IPS DF 6.9 (cell line): ENCODE measurements at regions not wholly inside any gene's neighbourhood (a gene's known extent, or its start where the extent isn't known, plus 50 kb on each side); places are given as distances from the start of the nearest gene placed in this dataset.

Experiments
- DNase-seq: peaks from one replicate; pipeline ENCODE4 v3.0.0-alpha.2; 2013; ENCODE audit warnings: low read depth, low spot score
- H3K27ac ChIP-seq: one replicate; pipeline ENCODE4 v1.5.1; 2013; ENCODE audit warnings: low read length, control low read depth
- H3K27me3 ChIP-seq: 2 replicates; pipeline ENCODE4 v1.6.1; 2013; ENCODE audit warnings: mild to moderate bottlenecking, low read length; ENCODE audit not compliant: control insufficient read depth, insufficient read depth
- H3K36me3 ChIP-seq: 2 replicates; pipeline ENCODE4 v1.6.1; 2013; ENCODE audit warnings: low read length; ENCODE audit not compliant: control insufficient read depth, insufficient read depth
- H3K4me1 ChIP-seq: 2 replicates; pipeline ENCODE4 v1.6.1; 2013; ENCODE audit warnings: low read length; ENCODE audit not compliant: control insufficient read depth, insufficient read depth
- H3K4me3 ChIP-seq: 2 replicates; pipeline ENCODE4 v1.5.1; 2013; ENCODE audit warnings: mild to moderate bottlenecking, low read length
- H3K9me3 ChIP-seq: 2 replicates; pipeline ENCODE4 v1.6.1; 2013; ENCODE audit warnings: low read length, inconsistent platforms; ENCODE audit not compliant: control insufficient read depth, insufficient read depth
- WGBS: extraction: QIAGEN DNeasy Blood & Tissue Kit; methylation state at CpG from one replicate; pipeline ENCODE4 v1.1.7; 2013; ENCODE audit warnings: mixed read lengths, missing lambda C conversion rate; ENCODE audit not compliant: insufficient read length, insufficient coverage; 5-methylcytosine and 5-hydroxymethylcytosine counted together

DNA sequence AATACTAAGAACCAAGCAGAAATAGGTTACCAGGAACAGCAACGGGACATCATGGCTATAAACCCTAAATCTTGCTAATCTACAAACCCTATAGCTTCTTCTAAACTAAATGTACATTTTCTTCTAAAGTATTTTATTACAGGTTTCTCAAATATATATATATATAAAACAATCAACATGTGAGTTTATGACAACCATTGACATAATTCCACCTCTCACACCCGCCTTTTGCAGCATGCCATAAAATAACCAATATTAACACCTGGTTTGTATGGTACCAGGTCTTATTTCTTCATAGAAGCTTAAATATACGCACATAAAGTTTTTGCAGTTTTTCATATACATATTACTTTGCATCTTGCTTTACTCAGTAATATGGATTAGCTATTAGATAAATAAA lies 955.3 kb upstream of the LCORL start:
- no peak overlapping the region for H3K27ac ChIP-seq
- no peaks in the 10 kb centered on the region for H3K9me3 ChIP-seq
- no peaks in the 10 kb centered on the region for H3K27me3 ChIP-seq
- no CpG with 5 or more reads among the region's 3 CpGs for WGBS
- H3K4me3 ChIP-seq: no peak overlapping the region
- H3K4me1 ChIP-seq: no peaks in the 10 kb centered on the region
- no peak for DNase-seq
- no peaks in the 10 kb centered on the region for H3K36me3 ChIP-seq

DNA sequence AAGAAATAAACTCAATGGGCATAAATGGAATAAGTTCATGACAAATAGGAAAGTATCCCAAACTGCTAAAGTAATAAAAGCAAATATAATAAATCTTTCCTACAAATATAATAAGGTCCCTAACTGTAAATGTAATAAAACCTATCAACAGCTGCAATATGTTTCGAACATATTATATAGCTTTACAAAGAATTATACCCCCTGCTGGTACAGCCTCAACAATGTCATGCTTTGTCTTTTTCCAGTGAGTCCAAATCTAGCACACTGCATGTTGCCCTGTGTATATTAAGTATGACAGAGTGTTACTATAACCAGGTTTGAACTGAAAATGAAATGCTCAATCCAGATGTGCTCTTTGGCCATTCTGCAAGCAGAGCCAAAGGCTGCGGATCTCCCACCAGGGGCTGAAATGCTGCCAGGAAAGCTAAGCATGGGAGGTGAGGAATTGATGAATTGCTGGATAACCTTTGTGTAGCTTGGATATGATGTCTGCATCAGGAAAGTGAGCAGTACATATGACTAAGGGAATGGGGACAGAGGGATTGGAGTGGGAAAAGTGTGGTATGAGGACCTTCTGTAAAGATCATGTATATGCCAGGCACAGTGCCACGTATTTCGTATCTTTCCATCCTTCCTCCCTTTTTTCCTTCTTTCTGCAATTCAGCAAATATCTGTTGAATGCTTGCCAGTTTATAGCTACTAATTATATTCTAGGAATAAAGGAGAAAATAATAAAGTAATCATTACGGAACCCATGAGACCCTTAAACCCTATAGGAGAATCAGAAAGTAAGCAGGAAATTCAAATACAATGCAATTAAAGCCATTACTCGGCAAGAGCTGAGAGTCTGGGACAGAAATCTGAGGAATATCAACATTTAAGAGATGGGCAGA lies 954.6 kb upstream of the LCORL start:
- H3K9me3 ChIP-seq: no peaks in the 10 kb centered on the region
- WGBS: no CpG with 5 or more reads among the region's 6 CpGs

DNA sequence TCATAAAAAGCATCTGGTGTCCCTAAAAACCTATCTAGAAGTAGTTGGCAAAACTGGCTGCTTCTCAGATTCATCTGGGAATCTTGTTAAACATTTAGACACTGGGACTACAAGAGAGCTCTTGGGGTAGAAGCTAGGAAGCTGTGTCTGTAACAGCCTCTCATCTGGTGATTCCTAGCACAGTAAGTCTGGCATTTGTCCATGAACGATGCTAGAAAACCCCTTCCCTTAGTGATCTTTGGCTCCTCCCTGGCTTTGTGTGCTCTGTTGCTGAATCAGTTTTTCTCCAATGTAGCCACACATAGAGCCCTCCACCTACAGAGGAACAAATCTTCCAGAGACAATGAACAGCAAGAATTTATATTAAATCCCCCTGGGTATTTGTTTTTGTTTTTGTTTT lies 951.7 kb upstream of the LCORL start:
- H3K4me1 ChIP-seq: no peaks in the 10 kb centered on the region
- no peaks in the 10 kb centered on the region for H3K9me3 ChIP-seq
- H3K4me3 ChIP-seq: no peak overlapping the region
- no peak overlapping the region for H3K27ac ChIP-seq
- no CpG with 5 or more reads among the region's 1 CpG for WGBS
- H3K27me3 ChIP-seq: no peaks in the 10 kb centered on the region
- no peak for DNase-seq
- H3K36me3 ChIP-seq: no peaks in the 10 kb centered on the region

More for the DNA sequence above, 954.6 kb upstream of the LCORL start:
- Histone ChIP-seq H3K4me1 (no peaks in the 10 kb centered on the region), H3K4me3 (no peak overlapping the region), H3K27ac (no peak overlapping the region), H3K36me3 (no peaks in the 10 kb centered on the region), H3K27me3 (no peaks in the 10 kb centered on the region)
- no peak for DNase-seq

DNA sequence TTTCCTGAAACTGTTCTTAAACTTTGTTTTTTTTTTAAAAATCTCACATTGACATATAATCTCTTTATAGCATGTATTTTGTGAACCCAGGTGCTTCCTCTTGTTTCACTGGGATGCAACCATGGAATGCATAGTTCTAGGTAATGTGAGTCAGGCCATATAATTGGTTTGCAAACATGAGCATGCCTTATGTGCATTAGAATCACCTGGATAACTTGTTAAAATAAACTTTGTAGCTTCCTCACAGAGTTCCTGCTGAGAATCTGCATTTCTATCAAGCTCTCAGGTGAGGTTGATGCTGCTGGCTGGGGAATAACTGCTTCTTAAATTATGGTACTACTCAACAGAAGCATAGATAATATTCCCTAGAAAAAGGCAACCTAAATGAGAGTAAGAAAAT lies 940.3 kb upstream of the LCORL start:
- no peaks in the 10 kb centered on the region for H3K27me3 ChIP-seq
- H3K9me3 ChIP-seq: no peaks in the 10 kb centered on the region
- H3K36me3 ChIP-seq: no peaks in the 10 kb centered on the region
- no peaks in the 10 kb centered on the region for H3K4me1 ChIP-seq
- H3K27ac ChIP-seq: no peak overlapping the region
- DNase-seq: no peak
- H3K4me3 ChIP-seq: no peak overlapping the region

DNA sequence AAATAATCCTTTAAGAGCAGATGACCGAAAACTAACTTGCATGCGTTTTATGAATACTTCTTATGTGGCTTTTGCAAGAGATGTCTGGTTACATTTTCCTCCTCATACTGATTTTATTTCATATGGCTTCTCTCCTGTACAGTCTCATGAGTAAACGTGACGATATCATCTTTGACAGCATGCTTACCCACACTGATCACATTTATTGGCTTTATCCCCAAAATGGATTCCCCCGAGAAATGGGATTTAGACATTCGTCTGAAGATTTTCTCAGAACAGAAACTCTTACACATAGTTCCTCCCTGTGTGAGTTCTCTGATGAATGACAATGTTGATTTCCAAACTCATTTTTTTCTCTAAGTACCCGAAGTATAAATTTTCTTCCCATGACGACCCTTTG lies 939.7 kb upstream of the LCORL start:
- H3K27ac ChIP-seq: no peak overlapping the region
- H3K4me1 ChIP-seq: no peaks in the 10 kb centered on the region
- no peak overlapping the region for H3K4me3 ChIP-seq
- H3K9me3 ChIP-seq: no peaks in the 10 kb centered on the region
- WGBS: no CpG with 5 or more reads among the region's 8 CpGs
- H3K27me3 ChIP-seq: no peaks in the 10 kb centered on the region
- H3K36me3 ChIP-seq: no peaks in the 10 kb centered on the region
- DNase-seq: no peak

DNA sequence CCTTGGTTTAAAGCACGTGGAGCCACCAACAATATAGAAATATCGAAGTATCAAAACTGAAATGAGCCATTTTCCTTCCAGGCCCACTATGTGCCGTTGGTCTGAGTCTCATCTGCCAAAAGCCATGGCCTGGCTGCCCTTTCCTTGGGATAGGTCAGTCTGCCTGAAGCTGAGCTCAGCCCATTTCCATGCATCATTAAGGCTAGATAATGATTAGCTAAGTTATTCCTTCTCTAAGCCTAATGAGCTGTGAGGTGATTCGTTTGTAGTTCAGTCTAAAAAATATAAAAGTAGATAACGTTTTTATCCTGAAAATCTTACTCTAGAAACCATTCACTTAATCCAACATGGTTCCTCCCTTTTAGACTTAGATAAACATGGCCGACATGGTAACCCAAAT lies 936.2 kb upstream of the LCORL start:
- Histone ChIP-seq H3K36me3 (no peaks in the 10 kb centered on the region), H3K27me3 (no peaks in the 10 kb centered on the region), H3K9me3 (no peaks in the 10 kb centered on the region), H3K4me1 (no peaks in the 10 kb centered on the region), H3K4me3 (no peak overlapping the region), H3K27ac (no peak overlapping the region)
- no peak for DNase-seq
- WGBS: no CpG with 5 or more reads among the region's 6 CpGs

- H3K4me1 ChIP-seq: no peaks in the 10 kb centered on the region
- H3K27ac ChIP-seq: no peak overlapping the region
- DNase-seq: no peak
- no peaks in the 10 kb centered on the region for H3K27me3 ChIP-seq
- 100% methylated on average over 1 of the region's 2 CpGs for WGBS
- no peaks in the 10 kb centered on the region for H3K9me3 ChIP-seq
- no peak overlapping the region for H3K4me3 ChIP-seq
- H3K36me3 ChIP-seq: no peaks in the 10 kb centered on the region
Observed at GRCh38 chr4:18954538-18954937, 933.0 kb upstream of the LCORL start.

DNA sequence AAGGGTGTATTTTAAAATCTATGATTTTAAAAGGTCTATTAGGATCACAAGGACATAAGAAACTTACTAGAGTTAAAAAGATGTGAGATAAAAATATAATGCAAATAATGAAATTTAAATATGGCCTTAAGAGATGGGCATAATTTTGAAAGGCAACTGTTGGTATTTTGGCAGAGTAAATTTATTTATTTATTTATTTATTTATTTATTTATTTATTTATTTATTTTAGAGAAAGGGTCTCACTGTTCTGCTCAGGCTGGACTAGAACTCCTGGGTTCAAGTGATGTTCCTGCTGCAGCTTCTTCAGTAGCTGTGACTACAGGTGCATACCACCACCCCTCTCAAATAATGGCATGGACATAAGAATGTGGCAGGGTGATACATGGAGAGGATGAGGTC lies 932.1 kb upstream of the LCORL start:
- Histone ChIP-seq H3K4me1 (no peaks in the 10 kb centered on the region), H3K4me3 (no peak overlapping the region), H3K9me3 (no peaks in the 10 kb centered on the region), H3K27me3 (no peaks in the 10 kb centered on the region), H3K36me3 (no peaks in the 10 kb centered on the region), H3K27ac (no peak overlapping the region)
- DNase-seq: no peak

GRCh38 chr4:18945464-18945863 lies 923.9 kb upstream of the LCORL start:
- Histone ChIP-seq H3K4me3 (no peak overlapping the region), H3K27me3 (no peaks in the 10 kb centered on the region), H3K9me3 (no peaks in the 10 kb centered on the region), H3K27ac (no peak overlapping the region), H3K4me1 (no peaks in the 10 kb centered on the region), H3K36me3 (no peaks in the 10 kb centered on the region)
- no peak for DNase-seq
- no CpG with 5 or more reads among the region's 2 CpGs for WGBS

- no peaks in the 10 kb centered on the region for H3K27me3 ChIP-seq
- DNase-seq: no peak
- no peak overlapping the region for H3K4me3 ChIP-seq
- no peaks in the 10 kb centered on the region for H3K4me1 ChIP-seq
- H3K36me3 ChIP-seq: no peaks in the 10 kb centered on the region
- no peak overlapping the region for H3K27ac ChIP-seq
- no peaks in the 10 kb centered on the region for H3K9me3 ChIP-seq
Observed at GRCh38 chr4:18942874-18943273, 921.3 kb upstream of the LCORL start.

GRCh38 chr4:18938343-18939099 lies 917.0 kb upstream of the LCORL start:
- no peaks in the 10 kb centered on the region for H3K9me3 ChIP-seq
- no peak for DNase-seq
- no CpG with 5 or more reads among the region's 3 CpGs for WGBS

More at GRCh38 chr4:18938343-18939099, 917.0 kb upstream of the LCORL start:
- Histone ChIP-seq H3K27ac (no peak overlapping the region), H3K4me1 (peaks cover 2% of the 10 kb centered on the region; the same call in 1 of the 2 replicates), H3K36me3 (no peaks in the 10 kb centered on the region), H3K27me3 (no peaks in the 10 kb centered on the region), H3K4me3 (no peak overlapping the region)
